H1 (cell line): ENCODE measurements at regions not wholly inside any gene's neighbourhood (a gene's known extent, or its start where the extent isn't known, plus 50 kb on each side); places are given as distances from the start of the nearest gene placed in this dataset.

ENCODE experiments used
- CTCF ChIA-PET: fragments of 300-600 bp; sonication (Branson Sonifier 250); formaldehyde crosslinking; loops from one replicate; lab custom pipeline; 2021; ENCODE audit not compliant: partially characterized antibody; lab: Charles Lee
- POLR2A ChIA-PET: fragments of 300-600 bp; sonication (Branson Sonifier 250); formaldehyde crosslinking; loops from one replicate; lab custom pipeline; 2021; ENCODE audit warnings: inconsistent platforms; ENCODE audit not compliant: partially characterized antibody; lab: Charles Lee
- DNase-seq, 2 experiments: peaks; one replicate each; pipeline versions ENCODE4 v3.0.0 to v3.0.0-alpha.2; 2010 to 2022; ENCODE audit warnings: low spot score in 2 of 2, low read depth in 1 of 2, mixed read lengths in 1 of 2
- FAIRE-seq: peaks from 2 replicates; lab custom pipeline; 2011; peaks lifted over from hg19 to GRCh38; lab: Jason Lieb, UNC
- H2AFZ ChIP-seq: 2 replicates; pipeline ENCODE4 v1.8.1; 2012; ENCODE audit warnings: low read length, inconsistent platforms
- H2AK5ac ChIP-seq: 2 replicates; pipeline ENCODE4 v1.6.1; 2013; ENCODE audit warnings: low read depth, low read length
- H2BK120ac ChIP-seq: replicated peaks from 2 replicates; pipeline ENCODE3; 2013; ENCODE audit warnings: low read depth, low read length, inconsistent platforms
- H2BK12ac ChIP-seq: 2 replicates; pipeline ENCODE4 v1.6.1; 2013; ENCODE audit warnings: low read depth, low read length
- H2BK15ac ChIP-seq: 2 replicates; pipeline ENCODE4 v1.6.1; 2013; ENCODE audit warnings: low read length
- H2BK20ac ChIP-seq: 2 replicates; pipeline ENCODE4 v1.6.1; 2013; ENCODE audit warnings: low read length
- H2BK5ac ChIP-seq: 2 replicates; pipeline ENCODE4 v1.6.1; 2013; ENCODE audit warnings: low read depth, low read length
- H3K14ac ChIP-seq: 2 replicates; pipeline ENCODE4 v1.6.1; 2013; ENCODE audit warnings: inconsistent platforms; ENCODE audit not compliant: insufficient read length
- H3K18ac ChIP-seq: 2 replicates; pipeline ENCODE4 v1.6.1; 2013; ENCODE audit warnings: low read length; ENCODE audit errors: extremely low read depth
- H3K23ac ChIP-seq: 2 replicates; pipeline ENCODE4 v1.6.1; 2013; ENCODE audit warnings: inconsistent platforms; ENCODE audit not compliant: insufficient read length
- H3K23me2 ChIP-seq: 2 replicates; pipeline ENCODE4 v1.6.1; 2013; ENCODE audit warnings: low read depth, low read length
- H3K27ac ChIP-seq: 2 replicates; pipeline ENCODE4 v1.6.1; 2011; ENCODE audit warnings: low read depth, low read length, inconsistent platforms
- H3K27me3 ChIP-seq, 4 experiments: replicated peaks in 1 of 4; 1 replicate in 1 of 4; 2 replicates in 3 of 4; pipeline versions ENCODE4 v1.6.1 to v1.8.1; 2011 to 2013; ENCODE audit warnings: low read length in 3 of 4, mild to moderate bottlenecking in 3 of 4, inconsistent platforms in 2 of 4, mixed read lengths in 2 of 4, moderate library complexity in 1 of 4; ENCODE audit not compliant: control insufficient read depth in 3 of 4, insufficient read depth in 3 of 4; ENCODE audit errors: extremely low read depth in 1 of 4
- H3K36me3 ChIP-seq, 4 experiments: 2 replicates each; pipeline versions ENCODE4 v1.6.1 to v1.8.1; 2011 to 2013; ENCODE audit warnings: mild to moderate bottlenecking in 4 of 4, low read length in 3 of 4, moderate library complexity in 2 of 4, control low read depth in 1 of 4, inconsistent platforms in 1 of 4; ENCODE audit not compliant: insufficient read depth in 4 of 4, control insufficient read depth in 2 of 4
- H3K4ac ChIP-seq: replicated peaks from 2 replicates; pipeline ENCODE3; 2013; ENCODE audit warnings: low read length, low read depth, mixed read lengths, inconsistent platforms; ENCODE audit not compliant: insufficient read length
- H3K4me1 ChIP-seq, 4 experiments: replicated peaks in 1 of 4; 1 replicate in 1 of 4; 2 replicates in 3 of 4; pipeline versions ENCODE4 v1.6.1 to v1.8.1; 2011 to 2013; ENCODE audit warnings: low read length in 3 of 4, inconsistent platforms in 2 of 4, mixed read lengths in 1 of 4; ENCODE audit not compliant: insufficient read depth in 4 of 4, control insufficient read depth in 3 of 4
- H3K4me2 ChIP-seq, 2 experiments: 2 replicates each; pipeline versions ENCODE4 v1.6.1 to v1.8.1; 2011 to 2013; ENCODE audit warnings: low read depth in 2 of 2, low read length in 2 of 2, control low read depth in 1 of 2, inconsistent platforms in 1 of 2, mild to moderate bottlenecking in 1 of 2; ENCODE audit not compliant: insufficient read depth in 1 of 2
- H3K4me3 ChIP-seq, 4 experiments: fragments of 200-600, 300-600 bp in 1 of 4; sonication (generic), shearing (Covaris generic), sonication (Bioruptor Twin) in 1 of 4; 2 replicates each; pipeline versions ENCODE4 v1.5.1 to v1.8.1; 2011 to 2016; ENCODE audit warnings: low read length in 4 of 4, low read depth in 3 of 4, control low read depth in 2 of 4, inconsistent platforms in 2 of 4, mild to moderate bottlenecking in 2 of 4, mixed read lengths in 1 of 4, moderate library complexity in 1 of 4; ENCODE audit not compliant: insufficient read depth in 2 of 4; ENCODE audit errors: extremely low read depth in 1 of 4
- H3K56ac ChIP-seq: replicated peaks from 2 replicates; pipeline ENCODE3; 2013; ENCODE audit warnings: low read depth, mild to moderate bottlenecking, mixed read lengths, low read length, inconsistent platforms; ENCODE audit not compliant: insufficient read length
- H3K79me1 ChIP-seq: 2 replicates; pipeline ENCODE4 v1.6.1; 2013; ENCODE audit warnings: low read depth, low read length, control low read depth
- H3K79me2 ChIP-seq, 2 experiments: 2 replicates each; pipeline versions ENCODE4 v1.6.1 to v1.8.1; 2012 to 2013; ENCODE audit warnings: low read length in 2 of 2, mild to moderate bottlenecking in 2 of 2, inconsistent platforms in 1 of 2; ENCODE audit not compliant: insufficient read depth in 2 of 2, control insufficient read depth in 1 of 2
- H3K9ac ChIP-seq, 4 experiments: replicated peaks in 1 of 4; 1 replicate in 1 of 4; 2 replicates in 3 of 4; pipeline versions ENCODE4 v1.6.1 to v1.8.1; 2011 to 2013; ENCODE audit warnings: low read depth in 3 of 4, low read length in 3 of 4, control low read depth in 2 of 4, mild to moderate bottlenecking in 2 of 4, moderate library complexity in 2 of 4, inconsistent platforms in 1 of 4; ENCODE audit errors: extremely low read depth in 1 of 4
- H3K9me3 ChIP-seq, 2 experiments: 2 replicates each; pipeline versions ENCODE4 v1.6.1 to v1.8.1; 2012 to 2013; ENCODE audit warnings: mild to moderate bottlenecking in 2 of 2, moderate library complexity in 2 of 2, control low read depth in 1 of 2, inconsistent platforms in 1 of 2, low read depth in 1 of 2, low read length in 1 of 2, mixed read lengths in 1 of 2; ENCODE audit not compliant: insufficient read depth in 2 of 2
- H4K20me1 ChIP-seq, 2 experiments: replicated peaks in 1 of 2; 2 replicates each; pipeline versions ENCODE3 to v1.8.1; 2011 to 2013; ENCODE audit warnings: inconsistent platforms in 2 of 2, low read length in 2 of 2, mild to moderate bottlenecking in 1 of 2; ENCODE audit not compliant: insufficient read depth in 2 of 2, control insufficient read depth in 1 of 2
- H4K5ac ChIP-seq: 2 replicates; pipeline ENCODE4 v1.6.1; 2013; ENCODE audit warnings: low read length, low read depth, mixed read lengths, inconsistent platforms; ENCODE audit not compliant: insufficient read length
- H4K8ac ChIP-seq: 2 replicates; pipeline ENCODE4 v1.8.0; 2013; ENCODE audit warnings: mild to moderate bottlenecking, moderate library complexity, low read length, inconsistent platforms; ENCODE audit not compliant: insufficient read depth; ENCODE audit errors: extremely low read depth
- H4K91ac ChIP-seq: replicated peaks from 2 replicates; pipeline ENCODE3; 2013; ENCODE audit warnings: low read length, mixed read lengths, inconsistent platforms; ENCODE audit not compliant: insufficient read length
- BACH1 ChIP-seq: IDR thresholded peaks from 2 replicates; pipeline ENCODE4 v1.6.1; 2012; ENCODE audit warnings: low read length, improper control_type of control experiment
- BRCA1 ChIP-seq: IDR thresholded peaks from 2 replicates; pipeline ENCODE4 v1.6.1; 2012; ENCODE audit warnings: low read depth, low read length, improper control_type of control experiment
- SIN3A ChIP-seq, 2 experiments: IDR thresholded peaks in 1 of 2; conservative IDR thresholded peaks in 1 of 2; 2 replicates each; pipeline ENCODE4 v1.6.1; 2011 to 2012; ENCODE audit warnings: low read length in 2 of 2, improper control_type of control experiment in 1 of 2, low read depth in 1 of 2, mild to moderate bottlenecking in 1 of 2
- WGBS, 2 experiments: shearing (Covaris generic) in 1 of 2; methylation state at CpG; one replicate each; pipeline versions ENCODE4 v1.1.6 to v1.1.7; 2013 to 2015; ENCODE audit warnings: low lambda C conversion rate in 2 of 2, mixed read lengths in 2 of 2, inconsistent platforms in 1 of 2, low coverage in 1 of 2, missing lambda C conversion rate in 1 of 2; ENCODE audit not compliant: insufficient replicate concordance in 2 of 2, insufficient coverage in 1 of 2, insufficient read length in 1 of 2; ENCODE audit errors: extremely low coverage in 1 of 2, missing lambda C conversion rate in 1 of 2; 5-methylcytosine and 5-hydroxymethylcytosine counted together

DNA sequence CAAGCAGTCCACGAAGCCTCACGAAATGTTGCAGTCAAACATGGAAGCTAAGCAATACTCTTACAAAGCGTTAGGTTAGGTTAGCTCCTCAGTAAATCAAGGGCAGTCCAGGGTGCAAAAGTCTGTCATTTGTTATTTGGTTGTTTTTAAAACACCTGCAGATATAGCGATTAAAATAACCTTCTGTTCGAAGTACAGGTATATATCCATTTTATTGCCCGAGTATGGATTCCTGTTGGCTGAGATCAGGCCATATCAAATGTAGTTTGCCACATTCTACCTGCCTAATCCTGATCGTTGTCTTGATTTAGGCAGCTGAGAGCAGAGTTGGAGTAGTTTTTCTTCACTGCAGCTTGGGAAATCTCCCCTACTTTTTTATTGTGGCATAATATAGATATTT is 99.5 kb upstream of the EPB41L3 start:
- Histone ChIP-seq H3K79me1 (no peaks in the 10 kb centered on the region), H3K4ac (no peak overlapping the region), H2BK15ac (no peak overlapping the region), H4K20me1 (no peaks in the 10 kb centered on the region), H2AK5ac (no peak overlapping the region), H2BK20ac (no peak overlapping the region), H3K27me3 (no peaks in the 10 kb centered on the region), H4K8ac (no peak overlapping the region), H3K18ac (no peak overlapping the region), H3K27ac (no peak overlapping the region), H3K4me3 (no peak overlapping the region), H2BK120ac (no peak overlapping the region), H2BK12ac (no peak overlapping the region), H3K9me3 (no peaks in the 10 kb centered on the region), H3K23me2 (no peaks in the 10 kb centered on the region), H3K36me3 (no peaks in the 10 kb centered on the region), H3K4me1 (peaks cover 0 to 6% (median 2%) of the 10 kb centered on the region in 4 experiments; a peak in 5 of 7 replicates), H3K14ac (no peak overlapping the region), H2AFZ (no peak overlapping the region), H3K9ac (no peak overlapping the region), H3K23ac (no peak overlapping the region), H3K4me2 (no peak overlapping the region), H3K79me2 (no peaks in the 10 kb centered on the region), H3K56ac (no peak overlapping the region), H2BK5ac (no peak overlapping the region), H4K5ac (no peak overlapping the region), H4K91ac (no peak overlapping the region)
- ChIA-PET POLR2A (no interaction called here), CTCF (no interaction called here)
- 93% methylated on average over 7 of the region's 7 CpGs; no CpG with 5 or more reads in 1 of the 2 experiments for WGBS, 2 experiments
- DNase-seq (no peak), FAIRE-seq (no peak)
- TF ChIP-seq BACH1 (no peak), SIN3A (conservative IDR thresholded peaks at IDR 0.05 in 1 of 2, IDR thresholded peaks at IDR 0.05 in 1 of 2; ENCODE audit: low read depth in 1 of 2, low read length in 2 of 2) (no peak), BRCA1 (no peak)
